ENCODE measurements at regions not wholly inside any gene's neighbourhood (a gene's known extent, or its start where the extent isn't known, plus 50 kb on each side); places are given as distances from the start of the nearest gene placed in this dataset.

GRCh38 chr20:61139031-61139430, 113.0 kb upstream of the CDH4 start:
- DNase-seq, result no peak

GRCh38 chr20:61140576-61140975, 111.5 kb upstream of the CDH4 start:
- no peak for DNase-seq

- no peak for DNase-seq
Measured at GRCh38 chr20:61146023-61146422, 106.0 kb upstream of the CDH4 start.

GRCh38 chr20:61149636-61150035, 102.4 kb upstream of the CDH4 start:
- no peak for DNase-seq

GRCh38 chr20:61157301-61157700, 94.8 kb upstream of the CDH4 start:
- DNase-seq, result no peak

GRCh38 chr20:61159957-61160686, 91.9 kb upstream of the CDH4 start:
- no peak for DNase-seq

- DNase-seq, result no peak
Measured at GRCh38 chr20:61161726-61162390, 90.2 kb upstream of the CDH4 start.

- no peak for DNase-seq
Measured at GRCh38 chr20:61162451-61162850, 89.6 kb upstream of the CDH4 start.

GRCh38 chr20:61163031-61163430, 89.0 kb upstream of the CDH4 start:
- DNase-seq, result no peak

- no peak for DNase-seq
Measured at GRCh38 chr20:61166324-61166723, 85.7 kb upstream of the CDH4 start.

- DNase-seq, result no peak
Measured at GRCh38 chr20:61168605-61169004, 83.5 kb upstream of the CDH4 start.

- DNase-seq, result no peak
Measured at GRCh38 chr20:61169874-61170273, 82.2 kb upstream of the CDH4 start.

GRCh38 chr20:61170496-61171320, 81.4 kb upstream of the CDH4 start:
- DNase-seq, result no peak

GRCh38 chr20:61173267-61173666, 78.8 kb upstream of the CDH4 start:
- DNase-seq, result no peak

GRCh38 chr20:61173961-61174725, 77.9 kb upstream of the CDH4 start:
- no peak for DNase-seq

- no peak for DNase-seq
Measured at GRCh38 chr20:61176874-61177273, 75.2 kb upstream of the CDH4 start.

GRCh38 chr20:61178551-61179071, 73.5 kb upstream of the CDH4 start:
- DNase-seq, result no peak

- no peak for DNase-seq
Measured at GRCh38 chr20:61184194-61184593, 67.9 kb upstream of the CDH4 start.

GRCh38 chr20:61185181-61185580, 66.9 kb upstream of the CDH4 start:
- DNase-seq, result no peak

- DNase-seq, result no peak
Measured at GRCh38 chr20:61185841-61186601, 66.0 kb upstream of the CDH4 start.

- DNase-seq, result no peak
Measured at GRCh38 chr20:61186771-61187472, 65.1 kb upstream of the CDH4 start.

Measured in NCI-H82 (cell line).